GM10248 (cell line): ENCODE measurements at regions not wholly inside any gene's neighbourhood (a gene's known extent, or its start where the extent isn't known, plus 50 kb on each side); places are given as distances from the start of the nearest gene placed in this dataset.

ENCODE experiments used
- CTCF ChIA-PET: fragments of 300-600 bp; sonication (Branson Sonifier 250); formaldehyde crosslinking; extraction: SDS; loops from one replicate; lab custom pipeline; 2021; ENCODE audit warnings: antibody characterized with exemption; lab: Yijun Ruan, JAX
- POLR2A ChIA-PET: fragments of 350-650 bp; sonication (Branson Sonifier 250); formaldehyde crosslinking; extraction: SDS; loops from one replicate; lab custom pipeline; 2020; ENCODE audit warnings: antibody characterized with exemption; lab: Yijun Ruan, JAX
- DNase-seq: peaks from one replicate; pipeline ENCODE4 v3.0.0; 2012; ENCODE audit errors: extremely low spot score
- CTCF ChIP-seq: IDR thresholded peaks from 2 replicates; pipeline ENCODE4 v1.5.1; 2012; ENCODE audit warnings: mild to moderate bottlenecking, low read depth; ENCODE audit errors: extremely low read depth, missing control alignments, control extremely low read depth

- CTCF ChIA-PET, result interaction anchor here (1.2 kb wide), 1 partner anchor 8 kb away, joined by 3 read pairs; no protein-coding TSS in a partner anchor
- POLR2A ChIA-PET, result no interaction called here
- DNase-seq, result no peak
- no peak for TF ChIP-seq CTCF
These were observed 133.2 kb upstream of the ZC3H11B start for GRCh38 chr1:219746141-219746540.

- CTCF ChIA-PET, result interaction anchor here (1.2 kb wide), 1 partner anchor 10 kb away, joined by 3 read pairs; no protein-coding TSS in a partner anchor
- TF ChIP-seq CTCF, result no peak
- no peak for DNase-seq
- POLR2A ChIA-PET, result no interaction called here
These were observed 132.0 kb upstream of the ZC3H11B start for GRCh38 chr1:219744652-219745469.

- CTCF ChIA-PET, result interaction anchor here (3.6 kb wide), 1 partner anchor 10 kb away, joined by 9 read pairs; no protein-coding TSS in a partner anchor
- no peak for DNase-seq
- POLR2A ChIA-PET, result no interaction called here
- TF ChIP-seq CTCF, result no peak
These were observed 128.4 kb upstream of the ZC3H11B start for GRCh38 chr1:219741011-219741970.

DNA sequence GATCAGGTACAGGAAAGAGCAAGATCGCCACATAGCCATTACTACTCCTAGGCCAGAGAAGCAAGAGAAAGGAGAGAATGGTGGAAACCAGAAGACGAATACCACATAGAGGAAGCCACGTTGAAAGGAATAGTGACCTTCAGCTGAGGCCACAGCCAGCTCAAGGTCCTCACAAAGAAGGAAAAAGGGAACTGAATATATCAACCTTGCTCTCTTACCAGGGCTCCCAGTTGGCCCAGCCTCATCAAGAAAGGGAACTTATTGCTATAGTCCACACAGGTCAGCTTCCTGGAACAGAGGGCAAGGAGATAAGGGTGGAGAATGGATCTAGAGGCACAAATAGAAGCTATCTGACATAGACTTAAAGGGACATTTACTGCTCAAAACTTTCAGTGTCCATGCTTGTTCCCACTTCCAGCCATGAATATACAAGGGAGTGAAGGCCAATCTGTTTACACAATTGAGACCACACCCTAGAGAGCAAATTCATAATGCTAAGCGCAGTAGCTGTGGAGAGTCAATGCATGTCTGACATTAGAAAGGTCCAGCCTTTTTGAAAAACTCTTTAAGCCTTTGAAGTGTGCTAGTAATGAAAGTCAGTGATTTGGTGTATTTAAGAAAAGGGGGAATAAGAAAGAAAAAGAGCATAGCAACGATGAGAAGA lies 120.7 kb upstream of the ZC3H11B start:
- ChIA-PET POLR2A (no interaction called here), CTCF (interaction anchor here (1.3 to 1.6 kb wide), 3 partner anchors 9 to 15 kb away, joined by 4 to 7 read pairs (median 4); no protein-coding TSS in a partner anchor)
- no peak for DNase-seq
- no peak for TF ChIP-seq CTCF

DNA sequence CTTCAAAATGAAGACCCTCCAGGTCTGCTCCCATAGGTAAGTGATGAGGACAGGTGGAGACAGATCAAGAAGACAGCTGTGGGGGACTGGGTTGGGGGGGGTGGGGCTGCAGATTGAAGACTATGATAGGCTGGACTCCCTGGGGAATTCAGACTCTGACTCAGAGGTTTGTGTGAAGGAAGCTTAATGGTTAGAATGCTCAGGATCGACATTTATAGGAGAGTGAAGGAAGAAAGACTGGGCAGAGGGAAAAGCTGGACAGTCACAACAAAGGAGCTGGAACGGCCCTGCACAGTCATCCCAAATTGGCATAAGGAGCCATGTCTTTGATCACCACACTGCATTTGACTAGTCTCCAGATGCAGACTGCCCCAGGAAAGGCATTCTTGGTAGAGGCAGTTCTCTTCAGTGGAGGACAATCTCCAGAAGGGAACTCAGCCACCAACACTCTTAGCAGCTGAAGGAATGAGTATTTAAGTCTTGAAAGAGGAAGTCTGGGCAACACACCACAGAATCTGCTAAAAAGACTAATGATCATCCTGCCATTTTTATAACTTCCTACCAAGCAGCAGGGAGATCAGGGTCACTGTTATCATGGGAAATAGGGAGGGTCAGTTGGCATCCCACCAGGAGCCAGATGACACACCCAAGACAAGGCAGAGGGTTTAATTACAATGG lies 120.0 kb upstream of the ZC3H11B start:
- POLR2A ChIA-PET, result no interaction called here
- TF ChIP-seq CTCF, result no peak
- CTCF ChIA-PET, result interaction anchor here (1.3 to 1.6 kb wide), 3 partner anchors 9 to 16 kb away, joined by 4 to 7 read pairs (median 4); no protein-coding TSS in a partner anchor
- DNase-seq, result no peak

DNA sequence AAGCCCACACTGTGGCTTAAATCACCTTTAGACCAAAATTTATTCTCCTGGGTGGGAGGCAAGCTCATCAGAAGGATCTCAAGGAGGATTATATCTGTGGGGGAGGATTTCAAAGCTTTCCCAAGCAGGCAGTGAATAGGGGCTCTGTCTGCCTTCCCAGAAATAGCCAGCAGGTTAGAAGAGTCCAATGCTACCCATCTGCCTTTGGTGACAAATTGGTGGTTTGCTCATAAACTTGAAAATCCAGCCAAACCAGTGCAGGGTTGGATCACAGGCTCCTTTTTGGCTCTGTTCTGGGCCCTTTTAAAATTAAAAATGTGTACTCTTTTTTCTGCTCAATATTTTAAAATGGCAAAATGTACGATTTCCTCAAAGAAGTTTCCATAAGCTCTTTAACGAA lies 118.9 kb upstream of the ZC3H11B start:
- ChIA-PET CTCF (interaction anchor here (0.6 kb wide), 1 partner anchor 18 kb away, joined by 3 read pairs; no protein-coding TSS in a partner anchor), POLR2A (no interaction called here)
- no peak for DNase-seq
- TF ChIP-seq CTCF, result no peak
